ENCODE measurements at regions not wholly inside any gene's neighbourhood (a gene's known extent, or its start where the extent isn't known, plus 50 kb on each side); places are given as distances from the start of the nearest gene placed in this dataset.

GRCh38 chr4:100049872-100050271 lies 99.8 kb upstream of the H2AZ1 start:
- no peak for TF ChIP-seq POLR2A (IDR thresholded peaks at IDR 0.05)
- no peak for TF ChIP-seq CTCF (IDR thresholded peaks at IDR 0.05)
- no peak for TF ChIP-seq EP300 (IDR thresholded peaks at IDR 0.05; ENCODE audit: low read depth)
- no peak for TF ChIP-seq POLR2AphosphoS5 (IDR thresholded peaks at IDR 0.05)
